IMR-90 (cell line): ENCODE measurements at regions not wholly inside any gene's neighbourhood (a gene's known extent, or its start where the extent isn't known, plus 50 kb on each side); places are given as distances from the start of the nearest gene placed in this dataset.

ENCODE experiments used
- POLR2A ChIP-seq: IDR thresholded peaks from 2 replicates; pipeline ENCODE4 v1.6.1; 2012; ENCODE audit warnings: mild to moderate bottlenecking, low read depth, low read length
- USF2 ChIP-seq: fragments of 150-350 bp; IDR thresholded peaks from 2 replicates; pipeline ENCODE4 v1.6.1; 2017; ENCODE audit warnings: mild to moderate bottlenecking, antibody characterized with exemption, low read length, low read depth
- TF ChIP-seq, protein P1 (sequence below): conservative IDR thresholded peaks from 2 replicates; pipeline ENCODE4 v1.5.1; 2012; ENCODE audit warnings: mild to moderate bottlenecking, low read depth, low read length, improper control_type of control experiment

DNA sequence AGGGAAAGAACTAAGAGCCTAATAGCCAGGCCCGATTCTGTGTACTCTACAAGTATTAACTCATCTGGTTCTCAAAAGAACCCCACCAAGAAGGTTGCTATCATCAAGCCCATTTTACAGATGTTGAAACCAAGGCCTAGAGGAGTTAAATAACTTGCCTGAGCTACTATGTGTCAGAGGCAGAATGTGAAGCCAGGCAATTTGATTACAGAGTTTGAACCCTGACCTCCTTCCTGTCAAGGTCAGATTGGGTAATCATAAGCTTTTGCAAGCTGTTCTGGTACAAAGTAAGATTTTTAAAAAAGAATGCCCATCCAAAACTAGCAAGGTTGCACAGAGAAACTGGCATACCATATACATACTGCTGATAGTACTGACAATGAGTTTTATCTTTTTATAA, 227.1 kb downstream of the HAUS1 start:
- TF ChIP-seq, protein P1, sequence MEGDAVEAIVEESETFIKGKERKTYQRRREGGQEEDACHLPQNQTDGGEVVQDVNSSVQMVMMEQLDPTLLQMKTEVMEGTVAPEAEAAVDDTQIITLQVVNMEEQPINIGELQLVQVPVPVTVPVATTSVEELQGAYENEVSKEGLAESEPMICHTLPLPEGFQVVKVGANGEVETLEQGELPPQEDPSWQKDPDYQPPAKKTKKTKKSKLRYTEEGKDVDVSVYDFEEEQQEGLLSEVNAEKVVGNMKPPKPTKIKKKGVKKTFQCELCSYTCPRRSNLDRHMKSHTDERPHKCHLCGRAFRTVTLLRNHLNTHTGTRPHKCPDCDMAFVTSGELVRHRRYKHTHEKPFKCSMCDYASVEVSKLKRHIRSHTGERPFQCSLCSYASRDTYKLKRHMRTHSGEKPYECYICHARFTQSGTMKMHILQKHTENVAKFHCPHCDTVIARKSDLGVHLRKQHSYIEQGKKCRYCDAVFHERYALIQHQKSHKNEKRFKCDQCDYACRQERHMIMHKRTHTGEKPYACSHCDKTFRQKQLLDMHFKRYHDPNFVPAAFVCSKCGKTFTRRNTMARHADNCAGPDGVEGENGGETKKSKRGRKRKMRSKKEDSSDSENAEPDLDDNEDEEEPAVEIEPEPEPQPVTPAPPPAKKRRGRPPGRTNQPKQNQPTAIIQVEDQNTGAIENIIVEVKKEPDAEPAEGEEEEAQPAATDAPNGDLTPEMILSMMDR = no peak
- no peak for TF ChIP-seq USF2
- TF ChIP-seq POLR2A = no peak
